ENCODE measurements at regions not wholly inside any gene's neighbourhood (a gene's known extent, or its start where the extent isn't known, plus 50 kb on each side); places are given as distances from the start of the nearest gene placed in this dataset.
A peak's percentile ranks its signal among the peaks of the same experiment; 100 is the strongest.

DNA sequence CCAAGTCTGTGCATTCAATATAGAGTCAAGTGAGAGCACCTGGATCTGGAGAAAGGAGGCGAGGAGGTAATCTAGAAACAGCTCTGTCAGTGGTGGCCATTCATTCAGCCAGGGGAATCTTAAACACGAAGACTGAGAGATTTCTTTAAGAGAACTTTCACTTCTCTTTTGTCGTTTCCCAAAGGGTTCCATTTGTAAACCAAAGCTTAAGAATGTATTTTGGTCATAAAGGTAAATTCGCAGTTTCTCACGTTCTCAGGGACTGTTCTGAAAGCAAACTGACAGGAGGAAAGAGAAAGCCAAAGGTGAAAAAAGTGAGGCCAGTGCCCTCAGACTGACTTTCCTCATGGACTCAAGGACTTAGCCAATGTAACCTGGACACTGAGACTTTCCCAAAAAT lies 513.5 kb downstream of the CMPK2 start:
- DNase-seq, result no peak
- Histone ChIP-seq H2BK12ac (ENCODE audit: insufficient read length, low read depth, low read length) (no peak overlapping the region), H3T11ph (ENCODE audit: low read length) (no peak overlapping the region), H3K14ac (ENCODE audit: insufficient read depth, low read length) (no peak overlapping the region), H4K8ac (replicated peaks; ENCODE audit: insufficient read length, low read depth, low read length) (no peak overlapping the region), H3K23me2 (ENCODE audit: insufficient read length, low read depth, low read length, poor library complexity, severe bottlenecking) (no peaks in the 10 kb centered on the region), H3K9ac (ENCODE audit: extremely low read depth, insufficient read length, low read length) (no peak overlapping the region), H3K4me2 (ENCODE audit: insufficient read depth, insufficient read length, low read length) (no peak overlapping the region), H3K18ac (ENCODE audit: insufficient read length, low read depth, low read length) (no peak overlapping the region), H3K4ac (ENCODE audit: low read depth, low read length) (no peak overlapping the region), H3K27ac (ENCODE audit: insufficient read length, low read depth, low read length) (no peak overlapping the region), H3K4me1 (ENCODE audit: insufficient read depth, low read length) (no peaks in the 10 kb centered on the region), H2BK20ac (ENCODE audit: low read depth, low read length, poor library complexity, severe bottlenecking) (no peak overlapping the region), H4K91ac (ENCODE audit: insufficient read length, low read depth, low read length) (no peak overlapping the region), H2BK5ac (ENCODE audit: insufficient read length, low read length) (no peak overlapping the region), H3K23ac (ENCODE audit: insufficient read length, low read depth, low read length) (no peak overlapping the region), H3K79me2 (ENCODE audit: insufficient read depth, low read length) (no peaks in the 10 kb centered on the region), H2AFZ (ENCODE audit: low read length) (no peak overlapping the region), H2AK5ac (ENCODE audit: insufficient read length, low read length) (no peak overlapping the region), H2BK120ac (ENCODE audit: low read depth, low read length, poor library complexity, severe bottlenecking) (no peak overlapping the region), H3K27me3 (ENCODE audit: insufficient read depth, low read length) (no peaks in the 10 kb centered on the region), H4K20me1 (ENCODE audit: control insufficient read depth, insufficient read depth, insufficient read length) (no peaks in the 10 kb centered on the region), H3K9me3 (ENCODE audit: control insufficient read depth, low read depth, low read length) (no peaks in the 10 kb centered on the region), H4K5ac (ENCODE audit: insufficient read length, low read depth, low read length) (no peak overlapping the region), H2BK15ac (ENCODE audit: low read depth, low read length) (no peak overlapping the region), H3K79me1 (ENCODE audit: insufficient read depth, low read depth, low read length, poor library complexity, severe bottlenecking) (no peaks in the 10 kb centered on the region), H3K56ac (ENCODE audit: insufficient read length, low read depth, low read length) (no peak overlapping the region)
- no CpG with 5 or more reads among the region's 5 CpGs for WGBS (ENCODE audit: extremely low coverage, insufficient read length, low lambda C conversion rate)
- Mint-ChIP-seq H3K9me3 (no peaks in the 10 kb centered on the region; a peak in 1 of 5 replicates), H3K36me3 (ENCODE audit: insufficient read depth in 1 of 3, low read depth in 3 of 3) (no peaks in the 10 kb centered on the region), H3K4me3 (no peak overlapping the region), H3K4me1 (no peaks in the 10 kb centered on the region; a peak in 2 of 4 replicates), H3K27me3 (ENCODE audit: low read depth) (no peaks in the 10 kb centered on the region), H3K27ac (peak overlapping the region in 1 of 3 experiments; percentile 9; a peak in 1 of 7 replicates)
- TF ChIP-seq, protein P1, sequence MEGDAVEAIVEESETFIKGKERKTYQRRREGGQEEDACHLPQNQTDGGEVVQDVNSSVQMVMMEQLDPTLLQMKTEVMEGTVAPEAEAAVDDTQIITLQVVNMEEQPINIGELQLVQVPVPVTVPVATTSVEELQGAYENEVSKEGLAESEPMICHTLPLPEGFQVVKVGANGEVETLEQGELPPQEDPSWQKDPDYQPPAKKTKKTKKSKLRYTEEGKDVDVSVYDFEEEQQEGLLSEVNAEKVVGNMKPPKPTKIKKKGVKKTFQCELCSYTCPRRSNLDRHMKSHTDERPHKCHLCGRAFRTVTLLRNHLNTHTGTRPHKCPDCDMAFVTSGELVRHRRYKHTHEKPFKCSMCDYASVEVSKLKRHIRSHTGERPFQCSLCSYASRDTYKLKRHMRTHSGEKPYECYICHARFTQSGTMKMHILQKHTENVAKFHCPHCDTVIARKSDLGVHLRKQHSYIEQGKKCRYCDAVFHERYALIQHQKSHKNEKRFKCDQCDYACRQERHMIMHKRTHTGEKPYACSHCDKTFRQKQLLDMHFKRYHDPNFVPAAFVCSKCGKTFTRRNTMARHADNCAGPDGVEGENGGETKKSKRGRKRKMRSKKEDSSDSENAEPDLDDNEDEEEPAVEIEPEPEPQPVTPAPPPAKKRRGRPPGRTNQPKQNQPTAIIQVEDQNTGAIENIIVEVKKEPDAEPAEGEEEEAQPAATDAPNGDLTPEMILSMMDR (conservative IDR thresholded peaks at IDR 0.05), result no peak

Data from H9 (cell line).